ENCODE measurements at regions not wholly inside any gene's neighbourhood (a gene's known extent, or its start where the extent isn't known, plus 50 kb on each side); places are given as distances from the start of the nearest gene placed in this dataset.

DNA sequence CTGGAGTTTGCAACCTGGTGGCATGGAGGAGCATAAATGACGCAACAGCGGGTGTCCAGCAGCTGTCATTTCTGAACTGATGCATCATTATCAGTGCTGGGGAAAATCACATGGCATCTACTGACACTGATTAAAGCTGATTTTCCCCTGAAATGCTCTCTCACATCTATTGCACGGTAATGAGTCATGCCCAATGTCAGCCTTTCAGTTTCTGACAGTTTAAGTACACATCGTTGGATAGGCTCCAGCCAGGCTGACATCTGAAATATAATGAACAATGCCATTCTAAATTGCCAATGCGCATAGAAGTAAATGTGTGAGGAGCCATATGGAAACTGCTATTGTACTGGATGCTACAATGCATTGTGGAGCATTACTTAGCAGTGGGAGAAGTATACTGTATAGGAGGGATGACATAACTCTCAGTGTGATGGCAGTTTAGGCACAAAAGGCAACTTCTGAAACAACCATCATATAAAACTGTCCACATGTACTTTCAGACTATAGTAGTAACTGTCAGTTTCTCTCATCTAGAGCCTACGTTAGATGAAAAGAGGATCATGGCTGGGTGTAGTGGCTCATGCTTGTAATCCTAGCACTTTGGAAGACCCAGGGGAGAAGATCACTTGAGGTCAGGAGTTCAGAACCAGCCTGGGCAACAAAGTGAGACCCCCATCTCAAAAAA is 389.3 kb upstream of the DMAC1 start:
- no peak for DNase-seq

- no peak for DNase-seq
Measured at GRCh38 chr9:8186560-8186959, 387.0 kb upstream of the DMAC1 start.

GRCh38 chr9:8183618-8184017 is 384.0 kb upstream of the DMAC1 start:
- DNase-seq, result no peak

DNA sequence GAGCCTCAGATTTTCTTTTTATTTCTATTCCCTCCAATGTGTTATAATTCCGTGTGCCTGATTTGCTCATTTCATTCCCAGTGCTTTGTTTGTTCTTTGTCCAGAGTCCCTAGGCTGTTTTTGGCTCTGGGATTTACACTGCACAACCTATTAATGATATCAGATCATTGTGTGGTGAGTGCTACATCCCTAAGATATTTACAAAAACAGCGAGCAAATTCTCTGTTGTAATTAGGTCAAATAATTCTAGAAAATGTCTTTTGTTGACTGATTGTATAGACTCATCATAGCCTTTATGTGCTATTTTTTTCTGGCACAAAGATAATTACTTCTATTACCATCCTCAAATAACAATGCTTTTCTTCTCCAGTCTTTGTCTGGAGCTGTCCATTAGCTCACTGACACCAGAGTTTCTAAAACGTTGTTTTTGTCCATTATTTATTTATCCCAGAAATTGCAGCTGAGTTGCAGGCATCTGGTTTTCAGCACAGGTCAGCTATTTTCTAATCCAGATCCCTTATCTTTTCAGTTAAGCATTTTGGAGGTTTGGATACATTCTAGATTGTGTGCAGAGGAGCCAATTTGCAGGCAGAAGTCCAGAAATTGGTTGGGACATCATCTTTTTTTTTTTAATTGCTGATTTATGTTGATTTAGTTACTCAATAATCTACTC is 379.9 kb upstream of the DMAC1 start:
- DNase-seq, result no peak

GRCh38 chr9:8172000-8172399 is 372.4 kb upstream of the DMAC1 start:
- no peak for DNase-seq

DNA sequence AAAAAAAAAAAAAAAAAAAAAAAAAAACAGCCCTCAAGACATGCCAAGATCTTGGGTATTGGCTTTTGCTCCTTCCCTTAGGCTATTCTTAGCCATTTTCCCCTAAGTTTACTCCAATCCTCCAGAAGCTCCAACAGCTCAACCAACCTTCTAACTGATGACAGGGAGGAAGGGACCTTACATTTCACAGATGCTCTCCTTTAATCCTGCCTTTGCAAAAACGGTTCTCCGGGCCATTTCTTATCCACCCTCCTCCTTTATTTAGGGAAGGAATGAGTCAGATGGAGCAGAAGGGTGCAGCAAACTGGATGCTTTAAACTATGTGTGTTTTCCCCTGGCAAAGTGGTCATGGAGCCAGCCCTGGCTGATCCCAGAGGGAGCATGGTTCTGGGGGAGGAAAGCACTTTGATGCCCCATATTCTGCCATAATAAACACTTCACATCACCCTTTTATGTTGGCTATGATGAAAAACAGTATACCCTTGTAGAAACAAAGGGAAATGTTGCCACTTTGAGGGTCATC is 369.4 kb upstream of the DMAC1 start:
- no peak for DNase-seq

GRCh38 chr9:8160787-8161186 is 361.2 kb upstream of the DMAC1 start:
- no peak for DNase-seq

- DNase-seq, result no peak
Measured at GRCh38 chr9:8158574-8158973, 359.0 kb upstream of the DMAC1 start.

DNA sequence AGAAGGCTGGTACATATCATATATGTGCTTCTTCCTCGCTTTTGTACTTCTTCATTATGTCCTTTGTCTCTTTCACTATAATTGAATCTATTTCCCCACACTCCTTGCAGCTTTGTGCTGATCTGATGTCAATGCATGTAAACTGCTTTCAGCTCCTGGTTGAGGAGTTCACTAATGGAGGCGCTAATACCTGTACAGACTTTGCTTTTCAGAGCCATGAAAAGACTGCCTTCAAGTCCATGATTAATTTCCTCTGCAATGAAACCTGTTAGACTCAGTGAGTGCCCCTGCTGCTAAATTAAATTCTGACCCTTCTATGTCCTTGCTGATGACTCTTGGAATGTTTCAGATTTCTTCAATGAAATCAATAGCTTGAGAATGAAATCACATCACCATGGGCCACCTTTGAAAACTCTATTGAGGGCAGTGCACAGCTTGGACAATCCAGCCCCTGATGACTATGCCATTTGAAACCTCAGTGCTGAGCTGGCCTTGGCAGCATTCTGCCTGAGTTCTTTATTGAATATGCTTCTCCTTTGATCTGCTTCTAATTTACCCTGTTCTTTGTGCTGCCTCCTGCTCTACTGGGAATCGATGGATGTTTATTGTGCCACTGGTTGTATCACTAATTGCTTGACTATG is 358.2 kb upstream of the DMAC1 start:
- DNase-seq, result no peak

GRCh38 chr9:8156346-8156745 is 356.8 kb upstream of the DMAC1 start:
- no peak for DNase-seq

GRCh38 chr9:8155706-8156105 is 356.1 kb upstream of the DMAC1 start:
- DNase-seq, result no peak

DNA sequence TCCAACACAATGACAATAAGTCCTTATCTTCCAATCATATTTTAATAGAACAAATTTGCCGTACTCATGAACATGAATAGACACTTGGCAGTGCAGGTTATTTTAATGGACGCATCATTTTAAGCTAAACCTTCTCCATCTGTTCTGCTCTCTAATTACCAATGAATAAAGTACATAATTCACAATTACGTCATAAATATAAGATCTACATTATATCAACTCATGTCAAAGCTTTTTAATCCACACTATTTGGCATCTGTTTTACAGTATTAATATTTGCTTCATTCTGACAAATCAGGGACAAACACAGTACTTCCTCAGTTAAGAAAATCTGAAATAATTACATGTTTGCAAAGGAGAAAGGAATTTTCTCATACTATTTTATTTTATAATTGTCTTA is 344.1 kb upstream of the DMAC1 start:
- no peak for DNase-seq

DNA sequence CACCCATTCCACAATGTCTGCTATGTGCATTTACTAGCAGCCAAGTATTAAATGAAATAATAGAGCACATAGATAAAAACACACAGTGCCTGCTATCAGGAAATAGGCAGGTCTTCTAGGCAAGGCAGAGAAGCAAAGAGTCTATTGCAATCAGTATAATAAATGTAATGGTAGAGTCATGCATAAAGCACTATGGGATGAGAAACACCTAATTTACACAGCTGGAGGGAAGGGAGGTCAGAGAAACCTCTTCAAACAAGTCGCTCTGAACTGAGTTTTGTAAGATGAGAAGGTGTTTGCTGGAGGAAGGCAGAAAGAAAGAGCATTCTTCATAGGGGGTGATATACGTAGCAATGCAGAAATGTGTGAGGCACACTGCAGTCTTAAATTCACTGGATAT is 341.0 kb upstream of the DMAC1 start:
- no peak for DNase-seq

DNA sequence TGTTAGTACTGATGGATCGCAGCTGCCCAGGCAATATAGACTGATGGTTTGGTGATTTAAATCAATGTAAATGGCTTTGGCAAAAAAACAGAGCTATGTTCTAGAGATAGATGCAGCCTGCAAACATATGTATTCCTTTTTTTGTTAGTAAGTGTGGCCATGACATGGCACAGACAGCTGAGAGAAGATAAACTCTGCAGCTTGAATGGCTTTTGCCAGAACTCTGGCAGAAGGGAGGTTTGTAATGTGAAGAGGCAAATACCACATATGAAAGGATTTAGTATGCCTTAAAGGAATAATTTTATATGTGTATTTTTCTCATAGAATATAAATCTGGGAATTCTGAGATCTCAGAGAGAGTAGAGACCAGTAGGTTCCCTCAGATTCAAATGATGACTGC is 340.2 kb upstream of the DMAC1 start:
- no peak for DNase-seq

DNA sequence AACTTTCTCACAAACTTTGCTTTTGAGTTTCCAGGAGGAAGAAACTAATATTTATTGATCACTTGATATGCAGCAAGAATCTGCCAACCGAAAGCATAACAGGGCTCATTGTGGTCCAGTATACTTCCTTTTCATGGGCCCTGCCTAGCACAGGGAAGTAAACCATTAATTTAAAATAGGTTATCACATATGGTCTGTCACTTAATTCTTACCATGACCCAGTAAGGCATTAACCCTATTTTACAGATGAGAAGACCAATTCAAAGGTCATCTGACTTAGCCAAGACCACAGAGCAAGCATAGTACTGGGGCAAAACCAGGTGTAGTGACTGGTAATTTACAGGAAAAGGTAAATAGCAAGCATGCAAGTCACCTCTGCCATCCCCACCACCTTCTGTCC is 336.9 kb upstream of the DMAC1 start:
- no peak for DNase-seq

- no peak for DNase-seq
Measured at GRCh38 chr9:8134635-8135034, 335.1 kb upstream of the DMAC1 start.

GRCh38 chr9:8133606-8134005 is 334.0 kb upstream of the DMAC1 start:
- no peak for DNase-seq

GRCh38 chr9:8115570-8115969 is 316.0 kb upstream of the DMAC1 start:
- DNase-seq, result no peak

- DNase-seq, result no peak
Measured at GRCh38 chr9:8114826-8115225, 315.2 kb upstream of the DMAC1 start.

DNA sequence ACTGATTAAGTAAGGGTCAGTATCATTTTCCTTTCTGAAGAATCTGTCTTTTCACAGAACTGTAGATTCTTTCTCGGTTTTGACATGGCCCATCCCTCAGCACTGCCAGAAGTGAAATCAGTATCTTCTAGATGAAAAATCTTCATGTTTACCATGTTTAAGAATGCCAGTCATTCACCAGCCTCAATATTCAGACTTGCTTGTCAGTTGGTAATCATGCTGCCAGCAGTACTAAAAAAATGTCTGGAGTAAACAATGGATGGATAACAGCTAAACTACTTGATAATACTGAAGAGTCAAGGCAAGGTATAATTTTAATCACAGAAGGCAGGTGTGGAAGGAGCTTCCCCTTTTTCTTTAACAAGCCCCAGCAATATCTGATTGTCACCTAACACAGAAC is 306.8 kb upstream of the DMAC1 start:
- DNase-seq, result no peak

GRCh38 chr9:8101607-8102006 is 302.0 kb upstream of the DMAC1 start:
- DNase-seq, result no peak

- no peak for DNase-seq
Measured at GRCh38 chr9:8096091-8096490, 296.5 kb upstream of the DMAC1 start.

GRCh38 chr9:8095672-8096086 is 296.1 kb upstream of the DMAC1 start:
- DNase-seq, result no peak
